ENCODE measurements at regions not wholly inside any gene's neighbourhood (a gene's known extent, or its start where the extent isn't known, plus 50 kb on each side); places are given as distances from the start of the nearest gene placed in this dataset.

GRCh38 chr2:123771928-123772632 lies 253.0 kb upstream of the CNTNAP5 start:
- no peak overlapping the region for H3K4me3 ChIP-seq
- no peak overlapping the region for H3K27ac ChIP-seq (ENCODE audit: low read depth in 1 of 2, low read length in 1 of 2)
- DNase-seq = no peak
- H3K36me3 ChIP-seq (ENCODE audit: control insufficient read depth in 4 of 4, insufficient read depth in 4 of 4, low read length in 4 of 4) = no peaks in the 10 kb centered on the region
- peaks cover 0 to 5% (median 0%) of the 10 kb centered on the region in 4 donors for H3K9me3 ChIP-seq (ENCODE audit: control insufficient read depth in 4 of 4, insufficient read depth in 3 of 4, low read length in 3 of 4)
- H3K4me1 ChIP-seq (ENCODE audit: control insufficient read depth in 5 of 5, insufficient read depth in 5 of 5, low read length in 5 of 5) = no peaks in the 10 kb centered on the region
- no peak overlapping the region for H3K9ac ChIP-seq (ENCODE audit: insufficient read depth in 1 of 2, low read length in 2 of 2)
- no peaks in the 10 kb centered on the region for H3K27me3 ChIP-seq (ENCODE audit: control insufficient read depth in 3 of 3, insufficient read depth in 3 of 3, low read length in 2 of 3)
- no peak for ATAC-seq (ENCODE audit: insufficient read depth, low FRiP score)
- WGBS, 2 donors = 46 to 49% methylated on average over 2 of the region's 2 CpGs
- no peak for TF ChIP-seq CTCF (IDR thresholded peaks at IDR 0.05; ENCODE audit: control extremely low read depth, extremely low read depth)

DNA sequence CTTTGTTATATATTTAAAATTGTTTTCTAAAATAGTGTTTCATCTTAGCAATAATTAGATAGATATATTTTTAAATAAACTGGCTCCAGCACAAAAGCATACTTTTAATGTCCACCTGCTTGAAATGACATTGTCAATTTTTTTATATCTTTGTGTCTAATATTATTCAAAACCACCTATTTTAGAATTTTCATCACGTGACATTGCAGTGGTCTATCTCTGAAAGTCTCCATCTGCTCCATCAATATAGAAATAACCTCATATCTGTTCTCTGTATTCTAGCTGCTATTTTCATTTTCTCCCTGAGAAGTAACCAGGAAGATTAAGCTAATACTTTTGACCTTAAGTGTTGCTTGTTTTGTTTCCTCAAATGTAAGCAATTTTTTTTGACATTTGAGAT lies 248.0 kb upstream of the CNTNAP5 start:
- DNase-seq = no peak
- Histone ChIP-seq H3K4me3 (no peak overlapping the region), H3K9ac (ENCODE audit: insufficient read depth in 1 of 2, low read length in 2 of 2) (no peak overlapping the region), H3K4me1 (ENCODE audit: control insufficient read depth in 5 of 5, insufficient read depth in 5 of 5, low read length in 5 of 5) (no peaks in the 10 kb centered on the region), H3K27me3 (ENCODE audit: control insufficient read depth in 3 of 3, insufficient read depth in 3 of 3, low read length in 2 of 3) (no peaks in the 10 kb centered on the region), H3K9me3 (ENCODE audit: control insufficient read depth in 4 of 4, insufficient read depth in 3 of 4, low read length in 3 of 4) (peaks cover 0 to 5% (median 0%) of the 10 kb centered on the region in 4 donors), H3K27ac (ENCODE audit: low read depth in 1 of 2, low read length in 1 of 2) (no peak overlapping the region), H3K36me3 (ENCODE audit: control insufficient read depth in 4 of 4, insufficient read depth in 4 of 4, low read length in 4 of 4) (no peaks in the 10 kb centered on the region)
- 72 to 82% methylated on average over 1 of the region's 1 CpG for WGBS, 2 donors
- TF ChIP-seq CTCF (IDR thresholded peaks at IDR 0.05; ENCODE audit: control extremely low read depth, extremely low read depth) = no peak
- no peak for ATAC-seq (ENCODE audit: insufficient read depth, low FRiP score)

- no peak overlapping the region for H3K9ac ChIP-seq (ENCODE audit: insufficient read depth in 1 of 2, low read length in 2 of 2)
- no peaks in the 10 kb centered on the region for H3K27me3 ChIP-seq (ENCODE audit: control insufficient read depth in 3 of 3, insufficient read depth in 3 of 3, low read length in 2 of 3)
- TF ChIP-seq CTCF (IDR thresholded peaks at IDR 0.05; ENCODE audit: control extremely low read depth, extremely low read depth) = no peak
- H3K36me3 ChIP-seq (ENCODE audit: control insufficient read depth in 4 of 4, insufficient read depth in 4 of 4, low read length in 4 of 4) = no peaks in the 10 kb centered on the region
- no peak overlapping the region for H3K4me3 ChIP-seq
- H3K9me3 ChIP-seq (ENCODE audit: control insufficient read depth in 4 of 4, insufficient read depth in 3 of 4, low read length in 3 of 4) = peaks cover 0 to 4% (median 2%) of the 10 kb centered on the region in 4 donors
- DNase-seq = no peak
- no peak overlapping the region for H3K27ac ChIP-seq (ENCODE audit: low read depth in 1 of 2, low read length in 1 of 2)
- no peak for ATAC-seq (ENCODE audit: insufficient read depth, low FRiP score)
- H3K4me1 ChIP-seq (ENCODE audit: control insufficient read depth in 5 of 5, insufficient read depth in 5 of 5, low read length in 5 of 5) = no peaks in the 10 kb centered on the region
- WGBS, 2 donors = 48 to 72% methylated on average over 2 of the region's 2 CpGs
Measured at GRCh38 chr2:123783164-123783563, 241.9 kb upstream of the CNTNAP5 start.

DNA sequence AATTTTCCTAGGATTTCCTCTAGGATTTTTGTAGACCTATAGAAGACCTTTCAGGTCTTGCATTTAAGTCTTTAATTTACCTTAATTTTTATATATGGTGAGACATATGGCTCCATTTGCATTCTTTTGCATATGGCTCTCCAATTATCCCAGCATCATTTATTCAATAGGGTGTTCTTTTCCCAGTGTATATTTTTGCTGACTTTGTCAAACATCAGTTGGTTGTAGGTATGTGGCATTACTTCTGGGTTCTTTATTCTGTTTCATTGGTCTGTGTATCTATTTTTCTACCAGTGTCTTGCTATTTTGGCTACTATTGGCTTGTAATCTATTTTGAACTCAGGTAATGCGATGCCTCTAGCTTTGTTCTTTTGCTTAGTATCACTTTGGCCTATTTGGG lies 239.8 kb upstream of the CNTNAP5 start:
- H3K9ac ChIP-seq (ENCODE audit: insufficient read depth in 1 of 2, low read length in 2 of 2) = no peak overlapping the region
- H3K4me1 ChIP-seq (ENCODE audit: control insufficient read depth in 5 of 5, insufficient read depth in 5 of 5, low read length in 5 of 5) = no peaks in the 10 kb centered on the region
- H3K4me3 ChIP-seq = no peak overlapping the region
- TF ChIP-seq CTCF (IDR thresholded peaks at IDR 0.05; ENCODE audit: control extremely low read depth, extremely low read depth) = no peak
- peaks cover 0 to 4% (median 2%) of the 10 kb centered on the region in 4 donors for H3K9me3 ChIP-seq (ENCODE audit: control insufficient read depth in 4 of 4, insufficient read depth in 3 of 4, low read length in 3 of 4)
- no peaks in the 10 kb centered on the region for H3K27me3 ChIP-seq (ENCODE audit: control insufficient read depth in 3 of 3, insufficient read depth in 3 of 3, low read length in 2 of 3)
- no peaks in the 10 kb centered on the region for H3K36me3 ChIP-seq (ENCODE audit: control insufficient read depth in 4 of 4, insufficient read depth in 4 of 4, low read length in 4 of 4)
- 91 to 100% methylated on average over 1 of the region's 1 CpG for WGBS, 2 donors
- no peak overlapping the region for H3K27ac ChIP-seq (ENCODE audit: low read depth in 1 of 2, low read length in 1 of 2)
- ATAC-seq (ENCODE audit: insufficient read depth, low FRiP score) = no peak
- DNase-seq = no peak
